Left renal cortex interstitium (tissue), 4 donors: ENCODE measurements at regions not wholly inside any gene's neighbourhood (a gene's known extent, or its start where the extent isn't known, plus 50 kb on each side); places are given as distances from the start of the nearest gene placed in this dataset.
"Not testable (repeated sequence)": the region's sequence is repeated elsewhere in the genome, so short reads cannot be mapped to it uniquely, and the experiment has no call there.

ENCODE experiments used
- DNase-seq, 4 donors: peaks; one replicate each; pipeline ENCODE4 v3.0.0-alpha.2; 2013; ENCODE audit warnings: low read depth in 4 of 4, low spot score in 2 of 4, missing footprints in 1 of 4

GRCh38 chr6:164345327-164345726 is 930.8 kb downstream of the QKI start:
- no peak for DNase-seq

DNA sequence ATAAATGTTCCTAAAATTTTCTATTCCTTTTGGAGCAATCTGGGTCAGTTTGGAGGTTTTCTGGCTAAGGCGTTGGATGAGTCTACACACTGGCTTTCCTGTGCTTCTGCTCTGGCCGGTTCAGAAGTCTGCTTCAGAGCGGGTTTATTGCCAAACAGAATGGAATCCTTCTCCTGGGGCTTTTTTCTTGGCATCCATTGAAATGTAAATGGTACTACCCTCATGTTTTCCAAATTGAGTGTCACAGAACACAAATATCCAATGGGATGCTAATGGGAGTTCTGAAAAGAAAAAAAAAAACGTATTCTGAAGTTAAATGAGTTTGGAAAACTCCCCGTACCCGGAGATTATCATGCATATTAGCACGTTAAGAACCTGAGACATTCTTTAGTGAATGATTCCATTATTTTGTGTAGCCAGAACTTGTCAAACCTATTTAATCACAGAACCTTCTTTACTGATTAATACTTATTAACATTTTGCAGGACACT is 930.3 kb downstream of the QKI start:
- DNase-seq: no peak

- not testable (repeated sequence) for DNase-seq
Measured at GRCh38 chr6:164339442-164339841, 924.9 kb downstream of the QKI start.

DNA sequence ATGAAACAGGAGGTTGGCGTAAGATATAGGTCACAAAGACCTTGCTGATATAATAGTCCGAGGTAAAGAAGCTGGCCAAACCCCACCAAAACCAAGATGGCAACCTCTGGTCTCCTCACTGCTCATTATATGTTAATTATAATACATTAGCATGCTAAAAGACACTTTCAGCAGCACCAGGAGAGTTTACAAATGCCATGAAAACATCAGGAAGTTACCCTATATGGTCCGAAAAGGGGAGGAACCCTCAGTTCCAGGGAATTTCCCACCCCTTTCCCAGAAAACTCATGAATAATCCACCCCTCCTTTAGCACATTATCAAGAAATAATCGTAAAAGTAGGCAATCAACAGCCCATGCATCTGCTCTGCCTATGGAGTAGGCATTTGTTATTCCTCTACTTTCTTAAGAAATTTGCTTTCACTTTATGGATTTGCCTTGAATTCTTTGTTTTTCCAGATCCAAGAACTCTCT is 923.4 kb downstream of the QKI start:
- no peak for DNase-seq

- no peak for DNase-seq
Measured at GRCh38 chr6:164337024-164337924, 922.8 kb downstream of the QKI start.

- DNase-seq: no peak
Measured at GRCh38 chr6:164336455-164336854, 921.9 kb downstream of the QKI start.

GRCh38 chr6:164331026-164331425 is 916.5 kb downstream of the QKI start:
- no peak for DNase-seq

DNA sequence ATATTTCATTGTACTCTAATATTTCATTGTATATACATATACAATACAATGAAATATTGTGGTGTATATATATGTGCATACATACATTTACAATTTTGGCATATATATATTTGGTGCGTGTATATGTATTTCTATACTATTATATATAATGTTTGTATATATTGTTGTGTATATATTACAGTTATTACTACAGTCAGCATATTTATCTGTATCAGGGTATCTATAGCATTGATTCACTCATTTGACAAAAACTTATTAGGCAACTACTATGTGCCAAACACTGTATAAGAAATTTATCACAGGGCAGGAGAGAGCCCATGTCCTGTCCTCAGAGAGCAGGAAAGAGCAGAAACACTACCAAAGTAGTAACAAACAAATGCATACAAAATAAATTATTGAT is 910.6 kb downstream of the QKI start:
- no peak for DNase-seq

GRCh38 chr6:164322533-164322932 is 908.0 kb downstream of the QKI start:
- DNase-seq: no peak

DNA sequence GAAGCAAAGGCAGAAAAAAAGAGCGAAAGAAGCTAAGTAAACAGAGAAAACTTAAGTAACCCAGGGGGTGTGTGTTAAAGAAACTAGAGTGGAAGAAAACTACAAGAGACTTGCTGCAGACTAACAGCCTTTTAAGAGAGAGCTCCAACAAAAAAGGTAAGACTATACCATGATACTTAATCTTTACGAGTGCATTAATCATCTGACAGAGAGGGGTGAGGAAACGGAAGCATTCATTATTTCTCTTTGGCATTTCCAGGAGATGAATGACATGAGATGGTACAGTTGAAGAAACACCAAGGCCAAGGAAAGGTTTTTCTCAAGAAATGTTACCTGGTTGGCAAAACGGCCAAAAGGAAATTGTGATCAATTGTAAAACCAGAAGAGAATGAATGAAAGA is 906.8 kb downstream of the QKI start:
- DNase-seq: peak in 2 of 4 donors; percentile 4 to 29

DNA sequence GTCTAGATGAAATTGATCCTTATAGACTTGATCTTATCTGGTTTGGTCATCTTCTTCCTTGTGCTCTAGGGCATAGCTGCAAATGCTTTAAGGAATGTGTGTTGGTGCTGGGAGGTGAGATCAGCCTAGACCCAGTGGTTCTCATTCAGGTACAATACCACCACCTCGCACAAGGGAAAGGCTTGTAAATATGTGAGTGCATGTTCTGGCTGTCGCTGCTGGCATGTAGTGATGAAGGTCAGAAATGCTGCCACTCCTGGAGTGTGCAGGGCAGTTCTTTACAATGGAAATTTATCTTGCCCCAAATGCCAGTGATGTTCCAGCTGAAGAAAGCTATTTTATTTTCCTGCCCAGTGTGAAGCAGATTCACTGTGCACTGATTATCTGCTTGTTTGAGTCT is 900.9 kb downstream of the QKI start:
- DNase-seq: no peak

- no peak for DNase-seq
Measured at GRCh38 chr6:164308339-164308738, 893.8 kb downstream of the QKI start.

- no peak for DNase-seq
Measured at GRCh38 chr6:164303102-164303964, 888.8 kb downstream of the QKI start.

- DNase-seq: no peak
Measured at GRCh38 chr6:164296411-164296810, 881.9 kb downstream of the QKI start.

DNA sequence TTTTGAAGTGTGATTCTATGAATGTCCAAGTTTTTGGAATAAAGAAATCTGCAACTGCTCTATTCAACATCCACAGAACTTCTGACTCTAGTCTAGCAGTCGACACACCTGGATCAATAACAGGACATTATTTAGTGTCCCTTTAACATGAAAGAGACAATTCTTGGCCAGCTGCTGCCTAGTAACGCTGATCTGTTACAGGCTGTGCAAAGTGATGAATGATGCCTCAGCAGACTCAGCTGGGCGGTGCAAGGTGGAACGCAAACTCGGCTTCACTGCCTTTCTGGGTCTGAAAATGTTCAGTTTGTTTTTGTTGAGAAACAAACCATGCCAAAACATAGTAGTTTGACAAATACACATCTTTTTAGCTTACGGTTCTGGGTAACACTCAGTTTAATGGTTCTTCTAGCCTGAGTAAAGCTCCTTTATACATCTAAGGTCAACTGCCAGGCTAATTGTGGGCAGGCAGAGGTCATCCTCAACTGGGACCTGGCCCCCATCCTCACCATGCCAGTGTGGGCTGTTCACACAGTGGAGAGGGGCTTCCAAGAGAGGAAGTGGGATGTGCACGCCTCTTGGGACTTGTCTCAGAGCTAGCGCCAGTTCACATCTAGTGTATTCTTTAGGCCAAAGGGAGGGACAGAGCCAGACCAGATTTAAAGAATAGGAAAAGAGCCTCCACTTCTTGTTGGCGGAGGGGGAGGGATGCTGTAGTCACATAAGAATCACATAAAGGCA is 879.7 kb downstream of the QKI start:
- DNase-seq: no peak

- no peak for DNase-seq
Measured at GRCh38 chr6:164291224-164291623, 876.7 kb downstream of the QKI start.

DNA sequence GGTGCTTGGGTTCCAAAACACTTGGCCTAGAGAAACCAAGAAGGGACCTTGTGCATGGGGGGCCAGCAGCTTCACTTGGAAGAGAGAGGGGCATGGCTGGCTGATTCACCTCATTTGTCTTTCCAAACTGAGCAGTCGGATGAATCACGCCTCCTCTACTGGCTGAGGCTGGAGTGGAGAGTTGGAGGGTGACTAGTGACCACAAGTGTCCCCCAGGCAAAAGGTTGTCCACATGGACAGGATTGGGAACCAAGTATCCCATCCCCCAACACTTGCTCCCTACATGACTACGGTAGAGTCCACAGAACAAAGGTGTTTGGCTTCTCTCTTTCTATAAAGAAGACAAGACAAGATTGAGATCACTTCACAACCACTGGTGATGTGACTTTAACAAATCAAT is 875.6 kb downstream of the QKI start:
- DNase-seq: no peak

DNA sequence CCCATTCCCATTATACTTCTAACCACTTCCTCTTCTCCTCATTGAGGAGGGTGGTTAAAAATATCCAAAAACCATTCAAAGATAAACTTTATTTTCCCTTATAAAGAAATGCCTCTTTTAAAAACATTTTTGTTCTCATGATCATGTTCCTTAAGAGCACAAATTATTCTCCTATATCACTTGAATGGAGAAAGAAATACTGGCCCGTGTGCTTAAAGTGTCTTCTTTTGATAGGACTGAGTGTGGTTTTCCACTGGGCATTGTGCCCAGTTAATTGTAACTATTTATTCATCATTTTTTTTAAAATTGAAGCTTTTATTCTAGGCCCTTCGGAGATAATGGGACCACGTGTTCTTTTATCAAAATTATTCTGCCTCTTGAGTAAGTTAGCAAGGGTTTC is 871.5 kb downstream of the QKI start:
- no peak for DNase-seq

DNA sequence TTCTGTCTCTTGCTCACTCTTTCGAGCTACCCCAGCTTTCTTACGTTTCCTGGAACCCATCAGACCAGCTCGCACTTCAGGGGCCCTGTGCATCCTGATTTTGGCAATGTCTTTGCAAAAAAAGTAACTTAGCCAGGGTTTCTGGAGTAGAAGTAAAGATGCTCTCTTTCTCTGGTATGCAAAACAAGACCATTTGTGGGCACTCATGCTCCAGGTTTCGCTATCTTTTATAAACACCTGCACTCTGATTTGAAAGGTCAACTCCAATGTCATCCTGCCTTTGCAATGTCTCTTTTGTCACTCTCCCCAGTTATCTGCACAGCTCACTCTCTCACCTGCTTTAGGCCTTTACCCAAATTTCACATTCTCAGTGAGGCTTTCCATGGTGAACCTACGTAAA is 869.1 kb downstream of the QKI start:
- DNase-seq: no peak

GRCh38 chr6:164276211-164276610 is 861.7 kb downstream of the QKI start:
- no peak for DNase-seq

DNA sequence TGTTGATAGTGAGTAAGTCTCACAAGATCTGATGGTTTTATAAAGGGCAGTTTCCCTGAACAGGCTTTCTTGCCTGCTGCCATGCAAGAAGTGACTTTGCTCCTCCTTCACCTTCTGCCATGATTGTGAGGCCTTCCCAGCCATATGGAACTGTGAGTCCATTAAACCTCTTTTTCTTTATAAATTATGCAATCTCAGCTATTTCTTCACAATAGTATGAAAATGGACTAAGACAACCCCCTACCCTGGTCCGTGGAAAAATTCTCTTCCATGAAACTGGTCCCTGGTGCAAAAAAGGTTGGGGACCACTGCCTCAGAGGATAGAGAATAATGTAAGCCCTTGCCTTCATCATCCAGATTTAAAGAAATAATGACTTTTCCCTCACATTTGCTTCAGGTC is 861.3 kb downstream of the QKI start:
- no peak for DNase-seq
